Transverse colon (tissue), 3 donors: ENCODE measurements at regions not wholly inside any gene's neighbourhood (a gene's known extent, or its start where the extent isn't known, plus 50 kb on each side); places are given as distances from the start of the nearest gene placed in this dataset.
"Not testable (repeated sequence)": the region's sequence is repeated elsewhere in the genome, so short reads cannot be mapped to it uniquely, and the experiment has no call there.

Source experiments
- CTCF ChIP-seq, 5 experiments: fragments of 200-600 bp in 3 of 5; fragments of 450-650 bp in 2 of 5; sonication (generic) in 3 of 5; IDR thresholded peaks; 1 replicate in 2 of 5; 2 replicates in 3 of 5; pipeline ENCODE4 v1.5.1; 2016 to 2017; ENCODE audit warnings: antibody characterized with exemption in 5 of 5, inconsistent platforms in 3 of 5, mild to moderate bottlenecking in 2 of 5, moderate library complexity in 1 of 5
- EP300 ChIP-seq: sonication (generic); formaldehyde crosslinking; IDR thresholded peaks from one replicate; pipeline ENCODE4 v1.6.1; 2017; ENCODE audit warnings: antibody characterized with exemption, low read depth
- POLR2A ChIP-seq: fragments of 450-650 bp; IDR thresholded peaks from one replicate; pipeline ENCODE4 v1.6.1; 2016; ENCODE audit warnings: antibody characterized with exemption, mild to moderate bottlenecking, moderate library complexity

GRCh38 chr14:51598924-51599600 is 52.6 kb upstream of the FRMD6 start:
- TF ChIP-seq EP300; CTCF (IDR thresholded peaks at IDR 0.05); POLR2A: not testable (repeated sequence)
